ENCODE measurements at regions not wholly inside any gene's neighbourhood (a gene's known extent, or its start where the extent isn't known, plus 50 kb on each side); places are given as distances from the start of the nearest gene placed in this dataset.
A peak's percentile ranks its signal among the peaks of the same experiment; 100 is the strongest.

- Mint-ChIP-seq H3K4me3 (peak overlapping the region; percentile 49), H3K27ac (no peak overlapping the region), H3K27me3 (ENCODE audit: insufficient read depth, low read depth) (peaks cover 8% of the 10 kb centered on the region), H3K36me3 (no peaks in the 10 kb centered on the region), H3K9me3 (peaks cover 4% of the 10 kb centered on the region), H3K4me1 (peaks cover 37% of the 10 kb centered on the region)
- DNase-seq (ENCODE audit: low spot score) = peak; percentile 36
- Histone ChIP-seq H3K79me2 (ENCODE audit: low read depth) (no peaks in the 10 kb centered on the region), H3K27me3 (no peaks in the 10 kb centered on the region), H3K4me3 (no peak overlapping the region), H3K4me1 (peaks cover 8% of the 10 kb centered on the region), H3K4me2 (no peak overlapping the region), H3F3A (ENCODE audit: low read depth) (peaks cover 10% of the 10 kb centered on the region), H3K9ac (no peak overlapping the region), H3K27ac (no peak overlapping the region), H3K36me3 (no peaks in the 10 kb centered on the region), H3K9me3 (ENCODE audit: low read depth) (no peaks in the 10 kb centered on the region), H4K20me1 (ENCODE audit: low read depth) (no peaks in the 10 kb centered on the region), H2AFZ (replicated peaks) (no peak overlapping the region)
- TF ChIP-seq EZH2 (IDR thresholded peaks at IDR 0.05) (no peak), EZH2phosphoT487 (IDR thresholded peaks at IDR 0.05) (no peak), CTCF (IDR thresholded peaks at IDR 0.05) (no peak)
Observed at GRCh38 chr21:31609081-31609480, 50.4 kb upstream of the SOD1 start.

GRCh38 chr21:31607791-31608190 is 51.7 kb upstream of the SOD1 start:
- Mint-ChIP-seq H3K4me3 (no peak overlapping the region), H3K36me3 (no peaks in the 10 kb centered on the region), H3K9me3 (peaks cover 4% of the 10 kb centered on the region), H3K27ac (no peak overlapping the region), H3K4me1 (peaks cover 32% of the 10 kb centered on the region), H3K27me3 (ENCODE audit: insufficient read depth, low read depth) (peaks cover 8% of the 10 kb centered on the region)
- Histone ChIP-seq H3K27me3 (no peaks in the 10 kb centered on the region), H3K4me2 (no peak overlapping the region), H3F3A (ENCODE audit: low read depth) (peaks cover 3% of the 10 kb centered on the region), H3K4me3 (no peak overlapping the region), H3K9ac (no peak overlapping the region), H3K9me3 (ENCODE audit: low read depth) (no peaks in the 10 kb centered on the region), H4K20me1 (ENCODE audit: low read depth) (no peaks in the 10 kb centered on the region), H3K4me1 (peaks cover 4% of the 10 kb centered on the region), H2AFZ (replicated peaks) (no peak overlapping the region), H3K79me2 (ENCODE audit: low read depth) (no peaks in the 10 kb centered on the region), H3K27ac (no peak overlapping the region), H3K36me3 (no peaks in the 10 kb centered on the region)
- no peak for DNase-seq (ENCODE audit: low spot score)
- TF ChIP-seq EZH2phosphoT487 (IDR thresholded peaks at IDR 0.05) = no peak
- TF ChIP-seq CTCF (IDR thresholded peaks at IDR 0.05) = no peak
- no peak for TF ChIP-seq EZH2 (IDR thresholded peaks at IDR 0.05)

GRCh38 chr21:31606081-31606874 is 53.2 kb upstream of the SOD1 start:
- H3K36me3 ChIP-seq = no peaks in the 10 kb centered on the region
- H3K4me3 Mint-ChIP-seq = no peak overlapping the region
- H3K4me2 ChIP-seq = no peak overlapping the region
- H3F3A ChIP-seq (ENCODE audit: low read depth) = no peaks in the 10 kb centered on the region
- H3K9me3 ChIP-seq (ENCODE audit: low read depth) = no peaks in the 10 kb centered on the region
- no peaks in the 10 kb centered on the region for H4K20me1 ChIP-seq (ENCODE audit: low read depth)
- no peak for DNase-seq (ENCODE audit: low spot score)
- H3K27me3 ChIP-seq = no peaks in the 10 kb centered on the region
- H3K4me1 ChIP-seq = peaks cover 3% of the 10 kb centered on the region
- H2AFZ ChIP-seq (replicated peaks) = no peak overlapping the region
- no peak overlapping the region for H3K4me3 ChIP-seq
- peaks cover 2% of the 10 kb centered on the region for H3K9me3 Mint-ChIP-seq
- no peak overlapping the region for H3K27ac ChIP-seq
- no peak overlapping the region for H3K27ac Mint-ChIP-seq
- TF ChIP-seq CTCF (IDR thresholded peaks at IDR 0.05) (no peak), EZH2 (IDR thresholded peaks at IDR 0.05) (no peak), EZH2phosphoT487 (IDR thresholded peaks at IDR 0.05) (no peak)
- H3K27me3 Mint-ChIP-seq (ENCODE audit: insufficient read depth, low read depth) = peaks cover 8% of the 10 kb centered on the region
- no peaks in the 10 kb centered on the region for H3K79me2 ChIP-seq (ENCODE audit: low read depth)
- peaks cover 26% of the 10 kb centered on the region for H3K4me1 Mint-ChIP-seq
- H3K36me3 Mint-ChIP-seq = no peaks in the 10 kb centered on the region
- H3K9ac ChIP-seq = no peak overlapping the region
